NB4 (cell line): ENCODE measurements at regions not wholly inside any gene's neighbourhood (a gene's known extent, or its start where the extent isn't known, plus 50 kb on each side); places are given as distances from the start of the nearest gene placed in this dataset.

ENCODE experiments used
- MYC ChIP-seq: IDR thresholded peaks from 2 replicates; pipeline ENCODE4 v1.6.1; 2011; ENCODE audit warnings: low read depth, low read length
- POLR2A ChIP-seq: IDR thresholded peaks from 2 replicates; pipeline ENCODE4 v1.6.1; 2011; ENCODE audit warnings: mild to moderate bottlenecking; ENCODE audit not compliant: insufficient read length; ENCODE audit errors: extremely low read depth
- TF ChIP-seq, protein P1 (sequence below): IDR thresholded peaks from one replicate; pipeline ENCODE4 v1.5.1; 2012; ENCODE audit warnings: low read depth, low read length
- TF ChIP-seq, protein P2 (sequence below): IDR thresholded peaks from 2 replicates; pipeline ENCODE4 v1.6.1; 2011; ENCODE audit warnings: low read depth, low read length

DNA sequence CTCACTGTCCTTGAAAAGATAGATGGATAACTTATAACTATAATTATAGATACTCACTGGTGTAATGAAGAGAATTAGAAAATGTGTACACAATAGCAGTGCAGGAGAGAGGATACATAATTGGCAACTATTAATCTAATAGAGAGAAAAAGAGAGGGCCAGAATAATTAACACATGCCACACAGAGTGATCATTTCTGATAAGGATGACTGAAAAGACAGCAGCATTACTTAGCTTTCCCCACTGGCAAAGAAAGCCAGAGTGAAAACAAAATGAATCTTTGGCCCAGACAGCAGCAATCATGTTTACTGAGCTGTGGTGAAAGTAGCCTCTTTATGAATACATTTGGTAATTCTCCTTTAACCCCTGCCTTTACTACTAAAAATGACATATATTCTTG lies 493.3 kb upstream of the ROBO1 start:
- TF ChIP-seq, protein P1, sequence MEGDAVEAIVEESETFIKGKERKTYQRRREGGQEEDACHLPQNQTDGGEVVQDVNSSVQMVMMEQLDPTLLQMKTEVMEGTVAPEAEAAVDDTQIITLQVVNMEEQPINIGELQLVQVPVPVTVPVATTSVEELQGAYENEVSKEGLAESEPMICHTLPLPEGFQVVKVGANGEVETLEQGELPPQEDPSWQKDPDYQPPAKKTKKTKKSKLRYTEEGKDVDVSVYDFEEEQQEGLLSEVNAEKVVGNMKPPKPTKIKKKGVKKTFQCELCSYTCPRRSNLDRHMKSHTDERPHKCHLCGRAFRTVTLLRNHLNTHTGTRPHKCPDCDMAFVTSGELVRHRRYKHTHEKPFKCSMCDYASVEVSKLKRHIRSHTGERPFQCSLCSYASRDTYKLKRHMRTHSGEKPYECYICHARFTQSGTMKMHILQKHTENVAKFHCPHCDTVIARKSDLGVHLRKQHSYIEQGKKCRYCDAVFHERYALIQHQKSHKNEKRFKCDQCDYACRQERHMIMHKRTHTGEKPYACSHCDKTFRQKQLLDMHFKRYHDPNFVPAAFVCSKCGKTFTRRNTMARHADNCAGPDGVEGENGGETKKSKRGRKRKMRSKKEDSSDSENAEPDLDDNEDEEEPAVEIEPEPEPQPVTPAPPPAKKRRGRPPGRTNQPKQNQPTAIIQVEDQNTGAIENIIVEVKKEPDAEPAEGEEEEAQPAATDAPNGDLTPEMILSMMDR = no peak
- TF ChIP-seq MYC (no peak), POLR2A (no peak)
- TF ChIP-seq, protein P2, sequence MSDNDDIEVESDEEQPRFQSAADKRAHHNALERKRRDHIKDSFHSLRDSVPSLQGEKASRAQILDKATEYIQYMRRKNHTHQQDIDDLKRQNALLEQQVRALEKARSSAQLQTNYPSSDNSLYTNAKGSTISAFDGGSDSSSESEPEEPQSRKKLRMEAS = no peak
